B cell (primary cell): ENCODE measurements at regions not wholly inside any gene's neighbourhood (a gene's known extent, or its start where the extent isn't known, plus 50 kb on each side); places are given as distances from the start of the nearest gene placed in this dataset.
"Not testable (repeated sequence)": the region's sequence is repeated elsewhere in the genome, so short reads cannot be mapped to it uniquely, and the experiment has no call there.

ENCODE experiments used
- ATAC-seq: fragments of 200-7000 bp; cut with Tn5 transposase; one replicate; pipeline ENCODE4 v1.10.0; 2021; ENCODE audit warnings: low read depth, mild to moderate bottlenecking, moderate number of reproducible peaks, moderate library complexity
- CTCF ChIA-PET: fragments of 350-600 bp; sonication (Branson Sonifier 250); formaldehyde crosslinking; loops from one replicate; lab custom pipeline; 2021; ENCODE audit warnings: antibody characterized with exemption, inconsistent platforms; lab: Charles Lee
- POLR2A ChIA-PET: fragments of 350-600 bp; sonication (Branson Sonifier 250); formaldehyde crosslinking; loops from one replicate; lab custom pipeline; 2021; ENCODE audit warnings: antibody characterized with exemption; lab: Charles Lee
- DNase-seq: peaks from one replicate; pipeline ENCODE4 v3.0.0; 2013
- H2AFZ ChIP-seq: 2 replicates; pipeline ENCODE4 v1.6.1; 2012; ENCODE audit warnings: mild to moderate bottlenecking, low read depth, low read length; ENCODE audit not compliant: insufficient read depth, poor library complexity, severe bottlenecking
- H3K27ac ChIP-seq, 2 donors: 1 replicate in 1 of 2; 2 replicates in 1 of 2; pipeline ENCODE4 v1.5.1; 2012 to 2013; ENCODE audit warnings: low read length in 2 of 2, mild to moderate bottlenecking in 2 of 2, moderate library complexity in 1 of 2
- H3K27me3 ChIP-seq, 4 experiments: fragments of 200-600 bp in 1 of 4; sonication (generic) in 1 of 4; replicated peaks in 1 of 4; 1 replicate in 2 of 4; 2 replicates in 2 of 4; pipeline versions ENCODE4 v1.6.1 to v1.7.0; 2013 to 2016; ENCODE audit warnings: low read length in 3 of 4, mild to moderate bottlenecking in 2 of 4, mixed read lengths in 1 of 4, moderate library complexity in 1 of 4; ENCODE audit not compliant: insufficient read depth in 4 of 4, control insufficient read depth in 3 of 4; ENCODE audit errors: control extremely low read depth in 1 of 4
- H3K36me3 ChIP-seq, 2 experiments: replicated peaks in 1 of 2; 1 replicate in 1 of 2; 2 replicates in 1 of 2; pipeline versions ENCODE4 v1.6.1 to v1.7.1; 2013; ENCODE audit warnings: low read length in 1 of 2; ENCODE audit not compliant: insufficient read depth in 2 of 2, control insufficient read depth in 1 of 2; ENCODE audit errors: control extremely low read depth in 1 of 2, extremely low read depth in 1 of 2
- H3K4me1 ChIP-seq, 2 donors: fragments of 200-600 bp in 1 of 2; sonication (generic) in 1 of 2; 1 replicate in 1 of 2; 2 replicates in 1 of 2; pipeline versions ENCODE4 v1.5.1 to v1.6.1; 2013 to 2017; ENCODE audit warnings: low read length in 2 of 2; ENCODE audit not compliant: control insufficient read depth in 2 of 2, insufficient read depth in 2 of 2
- H3K4me2 ChIP-seq: replicated peaks from 2 replicates; pipeline ENCODE3; 2012; ENCODE audit warnings: mild to moderate bottlenecking, low read depth, low read length; ENCODE audit not compliant: poor library complexity, severe bottlenecking
- H3K4me3 ChIP-seq, 5 experiments: fragments of 200-600 bp in 1 of 5; sonication (generic) in 1 of 5; 1 replicate in 3 of 5; 2 replicates in 2 of 5; pipeline versions ENCODE4 v1.5.1 to v1.7.0; 2011 to 2016; ENCODE audit warnings: low read length in 4 of 5, mild to moderate bottlenecking in 4 of 5, low read depth in 2 of 5, control low read depth in 1 of 5, moderate library complexity in 1 of 5; ENCODE audit not compliant: insufficient read depth in 1 of 5; ENCODE audit errors: control extremely low read depth in 1 of 5, extremely low read depth in 1 of 5
- H3K79me2 ChIP-seq: fragments of 200-600 bp; sonication (generic); one replicate; pipeline ENCODE4 v1.6.0; 2016; ENCODE audit warnings: low read length; ENCODE audit not compliant: control insufficient read depth, insufficient read depth
- H3K9ac ChIP-seq: fragments of 200-600 bp; sonication (generic); 2 replicates; pipeline ENCODE4 v1.6.1; 2017; ENCODE audit warnings: mild to moderate bottlenecking, low read length, moderate library complexity
- H3K9me3 ChIP-seq, 3 donors: one replicate each; pipeline versions ENCODE4 v1.6.1 to v1.7.1; 2013; ENCODE audit warnings: low read length in 2 of 3; ENCODE audit not compliant: control insufficient read depth in 2 of 3, insufficient read depth in 1 of 3; ENCODE audit errors: control extremely low read depth in 1 of 3
- H4K20me1 ChIP-seq: 2 replicates; pipeline ENCODE4 v1.6.0; 2012; ENCODE audit warnings: mild to moderate bottlenecking, low read length; ENCODE audit not compliant: insufficient read depth, control insufficient read depth, poor library complexity, severe bottlenecking
- H3K27ac Mint-ChIP-seq: one replicate; pipeline ENCODE4 v1.8.0; 2021; ENCODE audit warnings: mixed read lengths
- H3K27me3 Mint-ChIP-seq: one replicate; pipeline ENCODE4 v1.8.0; 2021; ENCODE audit warnings: mixed read lengths
- H3K4me1 Mint-ChIP-seq: one replicate; pipeline ENCODE4 v1.8.0; 2021; ENCODE audit warnings: mixed read lengths
- H3K4me3 Mint-ChIP-seq: one replicate; pipeline ENCODE4 v1.8.0; 2021; ENCODE audit warnings: mixed read lengths
- H3K9me3 Mint-ChIP-seq: one replicate; pipeline ENCODE4 v1.8.0; 2022; ENCODE audit warnings: mixed read lengths; ENCODE audit not compliant: insufficient read depth
- WGBS: methylation state at CpG from one replicate; pipeline ENCODE4 v1.1.5; 2013; ENCODE audit warnings: missing lambda C conversion rate; ENCODE audit not compliant: insufficient coverage; 5-methylcytosine and 5-hydroxymethylcytosine counted together
- intact Hi-C: fragments of 100-400 bp; cut with micrococcal nuclease; formaldehyde crosslinking; loops from one replicate; pipeline ENCODE4 v1.10.0; 2022

- intact Hi-C loops, ATAC-seq, H3K27me3 Mint-ChIP-seq, H3K4me2 ChIP-seq, H3K4me3 Mint-ChIP-seq, CTCF ChIA-PET, H3K9ac ChIP-seq, H3K27ac Mint-ChIP-seq, H3K36me3 ChIP-seq, H3K27ac ChIP-seq, H3K27me3 ChIP-seq, H2AFZ ChIP-seq, H4K20me1 ChIP-seq, POLR2A ChIA-PET, H3K4me1 ChIP-seq, H3K79me2 ChIP-seq, H3K4me1 Mint-ChIP-seq, H3K9me3 Mint-ChIP-seq, H3K4me3 ChIP-seq, DNase-seq: not testable (repeated sequence)
- 20% methylated on average over 1 of the region's 4 CpGs for WGBS
- H3K9me3 ChIP-seq, result peaks cover 0 to 41% (median 0%) of the 10 kb centered on the region in 3 donors
Measured at GRCh38 chr21:10409786-10410185, 111.6 kb upstream of the TPTE start.

DNA sequence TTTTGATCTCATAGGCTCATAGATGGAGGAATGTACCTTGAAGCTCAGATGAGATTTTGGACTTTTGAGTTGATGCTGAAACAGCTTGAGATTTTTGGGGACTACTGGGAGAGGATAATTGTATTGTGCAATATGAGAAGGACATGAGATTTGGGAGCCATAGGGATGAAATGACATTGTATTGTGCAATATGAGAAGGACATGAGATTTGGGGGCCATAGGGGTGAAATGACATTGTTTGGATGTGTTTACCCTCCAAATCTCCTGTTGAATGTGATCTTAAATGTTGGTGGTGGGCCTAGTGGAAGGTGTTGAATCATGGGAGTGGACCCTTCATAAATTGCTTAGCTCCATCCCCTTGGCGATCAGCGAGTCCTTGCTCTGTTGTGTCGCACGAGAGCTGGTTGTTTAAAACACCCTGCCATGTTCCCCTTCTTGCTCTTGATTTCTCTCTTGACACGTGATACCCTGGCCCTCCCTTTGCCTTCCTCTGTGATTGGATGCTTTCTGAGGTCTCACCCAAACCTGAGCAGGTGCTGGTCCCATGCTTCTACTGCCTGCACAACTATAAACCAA, 110.9 kb upstream of the TPTE start:
- intact Hi-C loops, H3K27ac ChIP-seq, POLR2A ChIA-PET, DNase-seq, H3K36me3 ChIP-seq, H3K4me2 ChIP-seq, H3K27me3 ChIP-seq, H2AFZ ChIP-seq, H3K79me2 ChIP-seq, H3K9ac ChIP-seq, CTCF ChIA-PET, ATAC-seq, H3K27me3 Mint-ChIP-seq, H3K4me1 Mint-ChIP-seq, H3K9me3 Mint-ChIP-seq, H3K4me3 ChIP-seq, H4K20me1 ChIP-seq, H3K27ac Mint-ChIP-seq, H3K4me3 Mint-ChIP-seq, H3K4me1 ChIP-seq: not testable (repeated sequence)
- WGBS, result no CpG with 5 or more reads among the region's 5 CpGs
- peaks cover 0 to 41% (median 0%) of the 10 kb centered on the region in 3 donors for H3K9me3 ChIP-seq

- H2AFZ ChIP-seq, H3K27ac Mint-ChIP-seq, CTCF ChIA-PET, H3K4me3 ChIP-seq, H3K9ac ChIP-seq, H3K27me3 ChIP-seq, H3K79me2 ChIP-seq, POLR2A ChIA-PET, H4K20me1 ChIP-seq, H3K9me3 Mint-ChIP-seq, ATAC-seq, H3K4me1 Mint-ChIP-seq, H3K4me2 ChIP-seq, H3K36me3 ChIP-seq, DNase-seq, H3K27me3 Mint-ChIP-seq, H3K4me3 Mint-ChIP-seq, H3K27ac ChIP-seq, intact Hi-C loops, H3K4me1 ChIP-seq: not testable (repeated sequence)
- peaks cover 0 to 42% (median 3%) of the 10 kb centered on the region in 3 donors for H3K9me3 ChIP-seq
- 74% methylated on average over 15 of the region's 17 CpGs for WGBS
Measured at GRCh38 chr21:10411776-10412526, 109.4 kb upstream of the TPTE start.

DNA sequence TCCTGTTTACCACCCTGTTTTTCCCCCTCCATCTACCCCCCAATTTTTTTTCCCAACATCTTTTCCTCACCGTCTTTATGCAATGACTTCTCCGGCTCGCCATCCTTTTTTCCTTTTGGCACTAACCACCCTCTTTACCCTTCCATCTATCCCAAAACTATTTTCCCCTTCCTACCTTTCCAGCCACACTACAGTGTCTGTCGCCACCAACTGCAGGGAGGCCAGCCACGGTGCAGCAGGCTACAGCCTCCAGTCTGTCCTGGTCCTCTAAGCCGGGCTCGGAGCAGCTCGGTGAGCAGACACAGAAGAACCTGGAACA, 108.5 kb upstream of the TPTE start:
- H3K4me1 ChIP-seq, CTCF ChIA-PET, H3K36me3 ChIP-seq, H3K4me1 Mint-ChIP-seq, H3K4me3 Mint-ChIP-seq, POLR2A ChIA-PET, H3K27me3 ChIP-seq, H3K4me2 ChIP-seq, H3K9me3 Mint-ChIP-seq, H3K27ac ChIP-seq, H3K4me3 ChIP-seq, H3K27ac Mint-ChIP-seq, H4K20me1 ChIP-seq, H3K79me2 ChIP-seq, H3K27me3 Mint-ChIP-seq, H3K9ac ChIP-seq, DNase-seq, ATAC-seq, intact Hi-C loops, H2AFZ ChIP-seq: not testable (repeated sequence)
- peaks cover 0 to 46% (median 3%) of the 10 kb centered on the region in 3 donors for H3K9me3 ChIP-seq
- WGBS, result 100% methylated on average over 4 of the region's 8 CpGs
